GM12878 (cell line): ENCODE measurements at regions not wholly inside any gene's neighbourhood (a gene's known extent, or its start where the extent isn't known, plus 50 kb on each side); places are given as distances from the start of the nearest gene placed in this dataset.

Source experiments
- BHLHE40 ChIP-seq, 2 experiments: fragments of 450-650 bp in 1 of 2; IDR thresholded peaks; 2 replicates each; pipeline ENCODE4 v1.6.1; 2011 to 2017; ENCODE audit warnings: low read depth in 2 of 2, borderline replicate concordance in 1 of 2, improper control_type of control experiment in 1 of 2, low read length in 1 of 2, mild to moderate bottlenecking in 1 of 2
- EP300 ChIP-seq, 2 experiments: fragments of 150-350 bp in 1 of 2; IDR thresholded peaks; 2 replicates each; pipeline ENCODE4 v1.6.1; 2011 to 2012; ENCODE audit warnings: low read depth in 2 of 2, low read length in 2 of 2, borderline replicate concordance in 1 of 2, improper control_type of control experiment in 1 of 2, inconsistent platforms in 1 of 2; ENCODE audit not compliant: control insufficient read depth in 1 of 2
- EZH2 ChIP-seq: IDR thresholded peaks from 2 replicates; pipeline ENCODE4 v1.6.1; 2012; ENCODE audit warnings: low read depth, mild to moderate bottlenecking, control low read depth, inconsistent platforms, low read length, borderline replicate concordance; ENCODE audit not compliant: control insufficient read depth
- GATAD2B ChIP-seq: fragments of 450-650 bp; conservative IDR thresholded peaks from 2 replicates; pipeline ENCODE4 v1.6.1; 2017; ENCODE audit warnings: low read depth, mild to moderate bottlenecking, moderate library complexity
- NFIC ChIP-seq: IDR thresholded peaks from 2 replicates; pipeline ENCODE4 v1.6.1; 2012; ENCODE audit warnings: low read depth, mild to moderate bottlenecking, inconsistent platforms, low read length, moderate library complexity
- POLR2A ChIP-seq: IDR thresholded peaks from 2 replicates; pipeline ENCODE4 v1.6.1; 2011; ENCODE audit warnings: low read depth, mild to moderate bottlenecking, low read length
- POLR2AphosphoS5 ChIP-seq: IDR thresholded peaks from 2 replicates; pipeline ENCODE4 v1.6.1; 2011; ENCODE audit warnings: mild to moderate bottlenecking, low read length, inconsistent platforms
- TARDBP ChIP-seq: IDR thresholded peaks from 2 replicates; pipeline ENCODE4 v1.6.1; 2016; ENCODE audit warnings: borderline replicate concordance
- TCF12 ChIP-seq: IDR thresholded peaks from 2 replicates; pipeline ENCODE4 v1.6.1; 2011; ENCODE audit warnings: low read depth, mild to moderate bottlenecking, low read length
- TF ChIP-seq, protein P1 (sequence below): IDR thresholded peaks from 2 replicates; pipeline ENCODE4 v1.6.1; 2012; ENCODE audit warnings: low read depth, low read length, improper control_type of control experiment
- TF ChIP-seq, protein P2 (sequence below): IDR thresholded peaks from 2 replicates; pipeline ENCODE4 v1.6.1; 2012; ENCODE audit warnings: mild to moderate bottlenecking, low read depth, low read length
- TF ChIP-seq, protein P3 (sequence below): IDR thresholded peaks from 2 replicates; pipeline ENCODE4 v1.6.1; 2011; ENCODE audit warnings: low read depth, low read length, improper control_type of control experiment, borderline replicate concordance
- TF ChIP-seq, protein P4 (sequence below), 3 experiments: IDR thresholded peaks in 2 of 3; conservative IDR thresholded peaks in 1 of 3; 2 replicates each; pipeline ENCODE4 v1.5.1; 2011; ENCODE audit warnings: low read depth in 3 of 3, low read length in 3 of 3, mild to moderate bottlenecking in 3 of 3, control low read depth in 2 of 3, moderate library complexity in 2 of 3, inconsistent platforms in 1 of 3, mixed read lengths in 1 of 3; ENCODE audit not compliant: control insufficient read depth in 2 of 3, insufficient read depth in 1 of 3; ENCODE audit errors: extremely low read depth in 1 of 3

DNA sequence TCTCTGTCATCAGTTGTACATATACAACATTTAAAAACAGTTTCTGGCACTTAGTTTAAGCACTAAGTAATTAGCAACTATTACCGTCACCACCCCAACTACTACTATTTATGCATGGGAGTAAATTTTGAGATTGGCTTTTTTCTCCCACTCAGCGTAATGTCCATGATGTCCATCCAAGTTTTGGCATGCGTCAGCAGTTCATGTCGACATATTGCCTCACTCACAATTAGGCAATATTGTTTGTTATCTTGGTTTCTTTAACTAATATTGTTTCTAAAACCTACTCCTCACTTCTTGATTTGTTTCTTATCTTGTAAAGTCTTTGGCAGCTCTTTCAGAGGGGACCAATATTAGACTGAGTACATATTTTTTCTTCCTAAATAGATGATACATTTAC, 131.3 kb downstream of the KCNJ18 start:
- TF ChIP-seq, protein P1, sequence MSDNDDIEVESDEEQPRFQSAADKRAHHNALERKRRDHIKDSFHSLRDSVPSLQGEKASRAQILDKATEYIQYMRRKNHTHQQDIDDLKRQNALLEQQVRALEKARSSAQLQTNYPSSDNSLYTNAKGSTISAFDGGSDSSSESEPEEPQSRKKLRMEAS: no peak
- TF ChIP-seq GATAD2B (no peak), BHLHE40 (IDR thresholded peaks at IDR 0.05; ENCODE audit: borderline replicate concordance in 1 of 2, low read depth in 2 of 2, low read length in 1 of 2) (no peak), NFIC (no peak), POLR2AphosphoS5 (no peak), TCF12 (no peak), EP300 (IDR thresholded peaks at IDR 0.05; ENCODE audit: borderline replicate concordance in 1 of 2, control insufficient read depth in 1 of 2, low read depth in 2 of 2, low read length in 2 of 2) (no peak), EZH2 (no peak), POLR2A (no peak), TARDBP (no peak)
- TF ChIP-seq, protein P2, sequence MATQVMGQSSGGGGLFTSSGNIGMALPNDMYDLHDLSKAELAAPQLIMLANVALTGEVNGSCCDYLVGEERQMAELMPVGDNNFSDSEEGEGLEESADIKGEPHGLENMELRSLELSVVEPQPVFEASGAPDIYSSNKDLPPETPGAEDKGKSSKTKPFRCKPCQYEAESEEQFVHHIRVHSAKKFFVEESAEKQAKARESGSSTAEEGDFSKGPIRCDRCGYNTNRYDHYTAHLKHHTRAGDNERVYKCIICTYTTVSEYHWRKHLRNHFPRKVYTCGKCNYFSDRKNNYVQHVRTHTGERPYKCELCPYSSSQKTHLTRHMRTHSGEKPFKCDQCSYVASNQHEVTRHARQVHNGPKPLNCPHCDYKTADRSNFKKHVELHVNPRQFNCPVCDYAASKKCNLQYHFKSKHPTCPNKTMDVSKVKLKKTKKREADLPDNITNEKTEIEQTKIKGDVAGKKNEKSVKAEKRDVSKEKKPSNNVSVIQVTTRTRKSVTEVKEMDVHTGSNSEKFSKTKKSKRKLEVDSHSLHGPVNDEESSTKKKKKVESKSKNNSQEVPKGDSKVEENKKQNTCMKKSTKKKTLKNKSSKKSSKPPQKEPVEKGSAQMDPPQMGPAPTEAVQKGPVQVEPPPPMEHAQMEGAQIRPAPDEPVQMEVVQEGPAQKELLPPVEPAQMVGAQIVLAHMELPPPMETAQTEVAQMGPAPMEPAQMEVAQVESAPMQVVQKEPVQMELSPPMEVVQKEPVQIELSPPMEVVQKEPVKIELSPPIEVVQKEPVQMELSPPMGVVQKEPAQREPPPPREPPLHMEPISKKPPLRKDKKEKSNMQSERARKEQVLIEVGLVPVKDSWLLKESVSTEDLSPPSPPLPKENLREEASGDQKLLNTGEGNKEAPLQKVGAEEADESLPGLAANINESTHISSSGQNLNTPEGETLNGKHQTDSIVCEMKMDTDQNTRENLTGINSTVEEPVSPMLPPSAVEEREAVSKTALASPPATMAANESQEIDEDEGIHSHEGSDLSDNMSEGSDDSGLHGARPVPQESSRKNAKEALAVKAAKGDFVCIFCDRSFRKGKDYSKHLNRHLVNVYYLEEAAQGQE: no peak
- TF ChIP-seq, protein P3, sequence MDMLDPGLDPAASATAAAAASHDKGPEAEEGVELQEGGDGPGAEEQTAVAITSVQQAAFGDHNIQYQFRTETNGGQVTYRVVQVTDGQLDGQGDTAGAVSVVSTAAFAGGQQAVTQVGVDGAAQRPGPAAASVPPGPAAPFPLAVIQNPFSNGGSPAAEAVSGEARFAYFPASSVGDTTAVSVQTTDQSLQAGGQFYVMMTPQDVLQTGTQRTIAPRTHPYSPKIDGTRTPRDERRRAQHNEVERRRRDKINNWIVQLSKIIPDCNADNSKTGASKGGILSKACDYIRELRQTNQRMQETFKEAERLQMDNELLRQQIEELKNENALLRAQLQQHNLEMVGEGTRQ: no peak
- TF ChIP-seq, protein P4, sequence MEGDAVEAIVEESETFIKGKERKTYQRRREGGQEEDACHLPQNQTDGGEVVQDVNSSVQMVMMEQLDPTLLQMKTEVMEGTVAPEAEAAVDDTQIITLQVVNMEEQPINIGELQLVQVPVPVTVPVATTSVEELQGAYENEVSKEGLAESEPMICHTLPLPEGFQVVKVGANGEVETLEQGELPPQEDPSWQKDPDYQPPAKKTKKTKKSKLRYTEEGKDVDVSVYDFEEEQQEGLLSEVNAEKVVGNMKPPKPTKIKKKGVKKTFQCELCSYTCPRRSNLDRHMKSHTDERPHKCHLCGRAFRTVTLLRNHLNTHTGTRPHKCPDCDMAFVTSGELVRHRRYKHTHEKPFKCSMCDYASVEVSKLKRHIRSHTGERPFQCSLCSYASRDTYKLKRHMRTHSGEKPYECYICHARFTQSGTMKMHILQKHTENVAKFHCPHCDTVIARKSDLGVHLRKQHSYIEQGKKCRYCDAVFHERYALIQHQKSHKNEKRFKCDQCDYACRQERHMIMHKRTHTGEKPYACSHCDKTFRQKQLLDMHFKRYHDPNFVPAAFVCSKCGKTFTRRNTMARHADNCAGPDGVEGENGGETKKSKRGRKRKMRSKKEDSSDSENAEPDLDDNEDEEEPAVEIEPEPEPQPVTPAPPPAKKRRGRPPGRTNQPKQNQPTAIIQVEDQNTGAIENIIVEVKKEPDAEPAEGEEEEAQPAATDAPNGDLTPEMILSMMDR (IDR thresholded peaks at IDR 0.05 in 2 of 3, conservative IDR thresholded peaks at IDR 0.05 in 1 of 3; ENCODE audit: control insufficient read depth in 2 of 3, extremely low read depth in 1 of 3, insufficient read depth in 1 of 3, low read depth in 3 of 3, low read length in 3 of 3): no peak
